B cell (primary cell): ENCODE measurements at regions not wholly inside any gene's neighbourhood (a gene's known extent, or its start where the extent isn't known, plus 50 kb on each side); places are given as distances from the start of the nearest gene placed in this dataset.
A peak's percentile ranks its signal among the peaks of the same experiment; 100 is the strongest.

Source experiments
- ATAC-seq: fragments of 200-7000 bp; cut with Tn5 transposase; one replicate; pipeline ENCODE4 v1.10.0; 2021; ENCODE audit warnings: low read depth, mild to moderate bottlenecking, moderate number of reproducible peaks, moderate library complexity
- CTCF ChIA-PET: fragments of 350-600 bp; sonication (Branson Sonifier 250); formaldehyde crosslinking; loops from one replicate; lab custom pipeline; 2021; ENCODE audit warnings: antibody characterized with exemption, inconsistent platforms; lab: Charles Lee
- POLR2A ChIA-PET: fragments of 350-600 bp; sonication (Branson Sonifier 250); formaldehyde crosslinking; loops from one replicate; lab custom pipeline; 2021; ENCODE audit warnings: antibody characterized with exemption; lab: Charles Lee
- DNase-seq: peaks from one replicate; pipeline ENCODE4 v3.0.0; 2013
- H2AFZ ChIP-seq: 2 replicates; pipeline ENCODE4 v1.6.1; 2012; ENCODE audit warnings: mild to moderate bottlenecking, low read depth, low read length; ENCODE audit not compliant: insufficient read depth, poor library complexity, severe bottlenecking
- H3K27ac ChIP-seq, 2 donors: 1 replicate in 1 of 2; 2 replicates in 1 of 2; pipeline ENCODE4 v1.5.1; 2012 to 2013; ENCODE audit warnings: low read length in 2 of 2, mild to moderate bottlenecking in 2 of 2, moderate library complexity in 1 of 2
- H3K27me3 ChIP-seq, 4 experiments: fragments of 200-600 bp in 1 of 4; sonication (generic) in 1 of 4; replicated peaks in 1 of 4; 1 replicate in 2 of 4; 2 replicates in 2 of 4; pipeline versions ENCODE4 v1.6.1 to v1.7.0; 2013 to 2016; ENCODE audit warnings: low read length in 3 of 4, mild to moderate bottlenecking in 2 of 4, mixed read lengths in 1 of 4, moderate library complexity in 1 of 4; ENCODE audit not compliant: insufficient read depth in 4 of 4, control insufficient read depth in 3 of 4; ENCODE audit errors: control extremely low read depth in 1 of 4
- H3K36me3 ChIP-seq, 2 experiments: replicated peaks in 1 of 2; 1 replicate in 1 of 2; 2 replicates in 1 of 2; pipeline versions ENCODE4 v1.6.1 to v1.7.1; 2013; ENCODE audit warnings: low read length in 1 of 2; ENCODE audit not compliant: insufficient read depth in 2 of 2, control insufficient read depth in 1 of 2; ENCODE audit errors: control extremely low read depth in 1 of 2, extremely low read depth in 1 of 2
- H3K4me1 ChIP-seq, 2 donors: fragments of 200-600 bp in 1 of 2; sonication (generic) in 1 of 2; 1 replicate in 1 of 2; 2 replicates in 1 of 2; pipeline versions ENCODE4 v1.5.1 to v1.6.1; 2013 to 2017; ENCODE audit warnings: low read length in 2 of 2; ENCODE audit not compliant: control insufficient read depth in 2 of 2, insufficient read depth in 2 of 2
- H3K4me2 ChIP-seq: replicated peaks from 2 replicates; pipeline ENCODE3; 2012; ENCODE audit warnings: mild to moderate bottlenecking, low read depth, low read length; ENCODE audit not compliant: poor library complexity, severe bottlenecking
- H3K4me3 ChIP-seq, 5 experiments: fragments of 200-600 bp in 1 of 5; sonication (generic) in 1 of 5; 1 replicate in 3 of 5; 2 replicates in 2 of 5; pipeline versions ENCODE4 v1.5.1 to v1.7.0; 2011 to 2016; ENCODE audit warnings: low read length in 4 of 5, mild to moderate bottlenecking in 4 of 5, low read depth in 2 of 5, control low read depth in 1 of 5, moderate library complexity in 1 of 5; ENCODE audit not compliant: insufficient read depth in 1 of 5; ENCODE audit errors: control extremely low read depth in 1 of 5, extremely low read depth in 1 of 5
- H3K79me2 ChIP-seq: fragments of 200-600 bp; sonication (generic); one replicate; pipeline ENCODE4 v1.6.0; 2016; ENCODE audit warnings: low read length; ENCODE audit not compliant: control insufficient read depth, insufficient read depth
- H3K9ac ChIP-seq: fragments of 200-600 bp; sonication (generic); 2 replicates; pipeline ENCODE4 v1.6.1; 2017; ENCODE audit warnings: mild to moderate bottlenecking, low read length, moderate library complexity
- H3K9me3 ChIP-seq, 3 donors: one replicate each; pipeline versions ENCODE4 v1.6.1 to v1.7.1; 2013; ENCODE audit warnings: low read length in 2 of 3; ENCODE audit not compliant: control insufficient read depth in 2 of 3, insufficient read depth in 1 of 3; ENCODE audit errors: control extremely low read depth in 1 of 3
- H4K20me1 ChIP-seq: 2 replicates; pipeline ENCODE4 v1.6.0; 2012; ENCODE audit warnings: mild to moderate bottlenecking, low read length; ENCODE audit not compliant: insufficient read depth, control insufficient read depth, poor library complexity, severe bottlenecking
- H3K27ac Mint-ChIP-seq: one replicate; pipeline ENCODE4 v1.8.0; 2021; ENCODE audit warnings: mixed read lengths
- H3K27me3 Mint-ChIP-seq: one replicate; pipeline ENCODE4 v1.8.0; 2021; ENCODE audit warnings: mixed read lengths
- H3K4me1 Mint-ChIP-seq: one replicate; pipeline ENCODE4 v1.8.0; 2021; ENCODE audit warnings: mixed read lengths
- H3K4me3 Mint-ChIP-seq: one replicate; pipeline ENCODE4 v1.8.0; 2021; ENCODE audit warnings: mixed read lengths
- H3K9me3 Mint-ChIP-seq: one replicate; pipeline ENCODE4 v1.8.0; 2022; ENCODE audit warnings: mixed read lengths; ENCODE audit not compliant: insufficient read depth
- EZH2 ChIP-seq: IDR thresholded peaks from 2 replicates; pipeline ENCODE4 v1.6.1; 2012; ENCODE audit warnings: borderline replicate concordance, low read depth, mild to moderate bottlenecking, moderate library complexity, low read length; ENCODE audit not compliant: insufficient read depth, poor library complexity, severe bottlenecking
- WGBS: methylation state at CpG from one replicate; pipeline ENCODE4 v1.1.5; 2013; ENCODE audit warnings: missing lambda C conversion rate; ENCODE audit not compliant: insufficient coverage; 5-methylcytosine and 5-hydroxymethylcytosine counted together
- intact Hi-C: fragments of 100-400 bp; cut with micrococcal nuclease; formaldehyde crosslinking; loops from one replicate; pipeline ENCODE4 v1.10.0; 2022
- TF ChIP-seq, protein P1 (sequence below): fragments of 200-600 bp; IDR thresholded peaks from one replicate; pipeline ENCODE4 v1.8.0; 2022; ENCODE audit warnings: antibody characterized with exemption, mild to moderate bottlenecking

DNA sequence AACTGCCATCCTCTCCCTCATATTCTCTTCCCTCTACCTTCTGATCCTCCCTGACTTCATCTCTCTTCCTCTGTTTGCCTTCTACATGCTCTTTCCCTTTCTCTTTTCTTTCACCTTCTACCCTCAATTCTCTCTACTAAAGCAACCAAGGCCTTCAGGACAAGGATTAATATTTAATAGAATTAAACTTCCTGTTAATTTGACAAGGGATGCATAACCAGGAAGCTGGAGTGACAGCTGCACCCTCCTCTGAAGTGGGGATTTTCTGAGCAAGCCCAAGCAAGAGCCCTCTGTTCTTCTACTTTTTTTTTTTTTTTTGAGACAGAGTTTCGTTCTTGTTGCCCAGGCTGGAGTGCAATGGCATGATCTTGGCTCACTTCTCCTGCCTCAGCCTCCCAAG is 63.4 kb upstream of the MED4 start:
- Mint-ChIP-seq H3K4me1 (peaks cover 19% of the 10 kb centered on the region), H3K4me3 (no peak overlapping the region), H3K27me3 (peaks cover 4% of the 10 kb centered on the region), H3K27ac (no peak overlapping the region), H3K9me3 (no peaks in the 10 kb centered on the region)
- CTCF ChIA-PET, result no interaction called here
- H2AFZ ChIP-seq, result no peak overlapping the region
- no peaks in the 10 kb centered on the region for H3K36me3 ChIP-seq
- H3K9ac ChIP-seq, result no peak overlapping the region
- H4K20me1 ChIP-seq, result no peaks in the 10 kb centered on the region
- no peaks in the 10 kb centered on the region for H3K79me2 ChIP-seq
- H3K27ac ChIP-seq, result no peak overlapping the region
- H3K4me3 ChIP-seq, result no peak overlapping the region
- no peak for TF ChIP-seq EZH2
- TF ChIP-seq, protein P1, sequence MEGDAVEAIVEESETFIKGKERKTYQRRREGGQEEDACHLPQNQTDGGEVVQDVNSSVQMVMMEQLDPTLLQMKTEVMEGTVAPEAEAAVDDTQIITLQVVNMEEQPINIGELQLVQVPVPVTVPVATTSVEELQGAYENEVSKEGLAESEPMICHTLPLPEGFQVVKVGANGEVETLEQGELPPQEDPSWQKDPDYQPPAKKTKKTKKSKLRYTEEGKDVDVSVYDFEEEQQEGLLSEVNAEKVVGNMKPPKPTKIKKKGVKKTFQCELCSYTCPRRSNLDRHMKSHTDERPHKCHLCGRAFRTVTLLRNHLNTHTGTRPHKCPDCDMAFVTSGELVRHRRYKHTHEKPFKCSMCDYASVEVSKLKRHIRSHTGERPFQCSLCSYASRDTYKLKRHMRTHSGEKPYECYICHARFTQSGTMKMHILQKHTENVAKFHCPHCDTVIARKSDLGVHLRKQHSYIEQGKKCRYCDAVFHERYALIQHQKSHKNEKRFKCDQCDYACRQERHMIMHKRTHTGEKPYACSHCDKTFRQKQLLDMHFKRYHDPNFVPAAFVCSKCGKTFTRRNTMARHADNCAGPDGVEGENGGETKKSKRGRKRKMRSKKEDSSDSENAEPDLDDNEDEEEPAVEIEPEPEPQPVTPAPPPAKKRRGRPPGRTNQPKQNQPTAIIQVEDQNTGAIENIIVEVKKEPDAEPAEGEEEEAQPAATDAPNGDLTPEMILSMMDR, result no peak
- H3K9me3 ChIP-seq, result no peaks in the 10 kb centered on the region
- intact Hi-C loops, result no loop called here
- ATAC-seq (no peak), DNase-seq (no peak)
- no CpG with 5 or more reads among the region's 1 CpG for WGBS
- no peak overlapping the region for H3K4me2 ChIP-seq
- peaks cover 19 to 27% of the 10 kb centered on the region in 2 donors for H3K4me1 ChIP-seq
- POLR2A ChIA-PET, result no interaction called here
- no peaks in the 10 kb centered on the region for H3K27me3 ChIP-seq

DNA sequence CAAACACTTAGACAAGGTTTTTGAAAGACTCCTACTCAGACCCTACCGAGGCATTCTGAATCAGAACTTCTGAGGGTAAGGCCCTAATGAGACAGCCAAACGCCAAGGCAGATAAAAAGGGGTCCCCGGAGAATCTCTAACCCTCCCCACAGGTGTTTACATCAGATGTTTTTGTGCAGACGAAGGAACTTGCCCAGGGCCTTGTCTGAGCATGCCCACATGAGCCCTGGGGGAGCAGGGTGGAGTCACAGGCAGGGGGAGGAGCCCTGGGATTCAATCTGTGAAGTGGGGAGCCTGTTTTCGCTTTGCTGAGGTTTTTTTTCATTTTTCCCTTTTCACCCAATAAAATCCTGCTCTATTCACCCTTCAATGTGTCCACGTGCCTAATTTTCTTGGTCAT is 61.6 kb upstream of the MED4 start:
- H4K20me1 ChIP-seq, result no peaks in the 10 kb centered on the region
- DNase-seq, result peak; percentile 49
- no peaks in the 10 kb centered on the region for H3K36me3 ChIP-seq
- H3K4me1 Mint-ChIP-seq, result peaks cover 31% of the 10 kb centered on the region
- ChIA-PET CTCF (interaction anchor here (0.9 to 1.3 kb wide), 2 partner anchors 23 to 61 kb away, joined by 3 to 4 read pairs; partner anchors contain the start of gene MED4), POLR2A (no interaction called here)
- peak overlapping the region; percentile 11 for H3K4me3 Mint-ChIP-seq
- no peaks in the 10 kb centered on the region for H3K27me3 ChIP-seq
- no peaks in the 10 kb centered on the region for H3K79me2 ChIP-seq
- no peak overlapping the region for H3K9ac ChIP-seq
- H3K4me3 ChIP-seq, result peak overlapping the region in 2 of 5 experiments; percentile 8 to 22
- no peak for TF ChIP-seq EZH2
- H3K4me1 ChIP-seq, result peaks cover 22 to 28% of the 10 kb centered on the region in 2 donors
- peak overlapping the region; percentile 72 for H2AFZ ChIP-seq
- intact Hi-C loops, result no loop called here
- peak overlapping the region; percentile 58 for H3K4me2 ChIP-seq
- peak overlapping the region; percentile 4 for H3K27ac Mint-ChIP-seq
- ATAC-seq, result peak; percentile 86
- no peaks in the 10 kb centered on the region for H3K9me3 Mint-ChIP-seq
- WGBS, result 57% methylated on average over 2 of the region's 6 CpGs
- peak overlapping the region; percentile 10 to 30 for H3K27ac ChIP-seq
- peaks cover 4% of the 10 kb centered on the region for H3K27me3 Mint-ChIP-seq
- H3K9me3 ChIP-seq, result no peaks in the 10 kb centered on the region
